Endodermal cell (in vitro differentiated cells): ENCODE measurements at regions not wholly inside any gene's neighbourhood (a gene's known extent, or its start where the extent isn't known, plus 50 kb on each side); places are given as distances from the start of the nearest gene placed in this dataset.

Source experiments
- DNase-seq: peaks from one replicate; pipeline ENCODE4 v3.0.0-alpha.2; 2017
- H3K27ac ChIP-seq: 2 replicates; pipeline ENCODE4 v1.5.1; 2013; ENCODE audit warnings: mild to moderate bottlenecking, low read depth, low read length, moderate library complexity
- H3K27me3 ChIP-seq: 2 replicates; pipeline ENCODE4 v1.6.1; 2013; ENCODE audit warnings: mild to moderate bottlenecking, low read length, moderate library complexity; ENCODE audit not compliant: insufficient read depth, control insufficient read depth, poor library complexity, severe bottlenecking
- H3K36me3 ChIP-seq: 2 replicates; pipeline ENCODE4 v1.7.0; 2013; ENCODE audit warnings: mild to moderate bottlenecking, low read length, moderate library complexity; ENCODE audit not compliant: control insufficient read depth, insufficient read depth
- H3K4me1 ChIP-seq: one replicate; pipeline ENCODE4 v1.7.0; 2013; ENCODE audit warnings: low read length; ENCODE audit not compliant: control insufficient read depth, insufficient read depth
- H3K4me3 ChIP-seq: 2 replicates; pipeline ENCODE4 v1.5.1; 2013; ENCODE audit warnings: mild to moderate bottlenecking, low read length, moderate library complexity
- H3K9ac ChIP-seq: 2 replicates; pipeline ENCODE4 v1.6.1; 2013; ENCODE audit warnings: mild to moderate bottlenecking, low read length, moderate library complexity; ENCODE audit not compliant: poor library complexity, severe bottlenecking; ENCODE audit errors: extremely low read depth
- H3K9me3 ChIP-seq: 2 replicates; pipeline ENCODE4 v1.6.1; 2013; ENCODE audit warnings: mild to moderate bottlenecking, low read length, moderate library complexity; ENCODE audit not compliant: control insufficient read depth
- H3K27ac Mint-ChIP-seq: 2 replicates; pipeline ENCODE4 v1.8.0; 2020; ENCODE audit warnings: mixed read lengths
- H3K27me3 Mint-ChIP-seq: 2 replicates; pipeline ENCODE4 v1.8.0; 2021; ENCODE audit warnings: mild to moderate bottlenecking, mixed read lengths; ENCODE audit not compliant: insufficient read depth
- H3K36me3 Mint-ChIP-seq: 2 replicates; pipeline ENCODE4 v1.8.0; 2020; ENCODE audit warnings: low read depth, mixed read lengths
- H3K4me1 Mint-ChIP-seq: 2 replicates; pipeline ENCODE4 v1.8.0; 2020; ENCODE audit warnings: mixed read lengths
- H3K4me3 Mint-ChIP-seq: 2 replicates; pipeline ENCODE4 v1.8.0; 2020; ENCODE audit warnings: mild to moderate bottlenecking, moderate library complexity, mixed read lengths
- H3K9me3 Mint-ChIP-seq: 2 replicates; pipeline ENCODE4 v1.8.0; 2020; ENCODE audit warnings: mild to moderate bottlenecking, mixed read lengths
- CTCF ChIP-seq: fragments of 200-600 bp; sonication (generic); conservative IDR thresholded peaks from 2 replicates; pipeline ENCODE4 v1.5.0; 2021; ENCODE audit warnings: antibody characterized with exemption, mild to moderate bottlenecking
- WGBS, 2 experiments: methylation state at CpG; one replicate each; pipeline versions ENCODE4 v1.1.5 to v1.1.7; 2013; ENCODE audit warnings: missing lambda C conversion rate in 2 of 2, mixed read lengths in 1 of 2; ENCODE audit not compliant: insufficient coverage in 1 of 2, insufficient read length in 1 of 2; 5-methylcytosine and 5-hydroxymethylcytosine counted together

GRCh38 chr18:45423659-45424058 lies 191.6 kb upstream of the SLC14A2 start:
- Mint-ChIP-seq H3K27me3 (no peaks in the 10 kb centered on the region), H3K9me3 (no peaks in the 10 kb centered on the region), H3K4me1 (peaks cover 4% of the 10 kb centered on the region), H3K36me3 (no peaks in the 10 kb centered on the region), H3K4me3 (no peak overlapping the region), H3K27ac (no peak overlapping the region)
- H3K27ac ChIP-seq, result no peak overlapping the region
- H3K9ac ChIP-seq, result no peak overlapping the region
- DNase-seq, result no peak
- no peak for TF ChIP-seq CTCF
- no peaks in the 10 kb centered on the region for H3K4me1 ChIP-seq
- no peaks in the 10 kb centered on the region for H3K27me3 ChIP-seq
- H3K4me3 ChIP-seq, result no peak overlapping the region
- no peaks in the 10 kb centered on the region for H3K9me3 ChIP-seq
- no peaks in the 10 kb centered on the region for H3K36me3 ChIP-seq

- no peaks in the 10 kb centered on the region for H3K9me3 ChIP-seq
- Mint-ChIP-seq H3K27me3 (no peaks in the 10 kb centered on the region), H3K27ac (no peak overlapping the region), H3K36me3 (no peaks in the 10 kb centered on the region), H3K9me3 (no peaks in the 10 kb centered on the region), H3K4me3 (no peak overlapping the region), H3K4me1 (peaks cover 4% of the 10 kb centered on the region)
- no peaks in the 10 kb centered on the region for H3K36me3 ChIP-seq
- no peaks in the 10 kb centered on the region for H3K27me3 ChIP-seq
- no peaks in the 10 kb centered on the region for H3K4me1 ChIP-seq
- H3K4me3 ChIP-seq, result no peak overlapping the region
- H3K27ac ChIP-seq, result no peak overlapping the region
- no peak for TF ChIP-seq CTCF
- no peak for DNase-seq
- H3K9ac ChIP-seq, result no peak overlapping the region
Observed at GRCh38 chr18:45430041-45430440, 185.2 kb upstream of the SLC14A2 start.

GRCh38 chr18:45435810-45436209 lies 179.5 kb upstream of the SLC14A2 start:
- H3K36me3 Mint-ChIP-seq, result no peaks in the 10 kb centered on the region
- H3K9me3 Mint-ChIP-seq, result no peaks in the 10 kb centered on the region
- H3K27ac Mint-ChIP-seq, result no peak overlapping the region
- Histone ChIP-seq H3K4me3 (no peak overlapping the region), H3K9ac (no peak overlapping the region), H3K9me3 (no peaks in the 10 kb centered on the region), H3K36me3 (no peaks in the 10 kb centered on the region), H3K27me3 (no peaks in the 10 kb centered on the region), H3K27ac (no peak overlapping the region), H3K4me1 (no peaks in the 10 kb centered on the region)
- H3K27me3 Mint-ChIP-seq, result no peaks in the 10 kb centered on the region
- no peak overlapping the region for H3K4me3 Mint-ChIP-seq
- 92 to 93% methylated on average over 3 of the region's 3 CpGs for WGBS, 2 experiments
- H3K4me1 Mint-ChIP-seq, result no peaks in the 10 kb centered on the region
- no peak for DNase-seq
- no peak for TF ChIP-seq CTCF
